Suprapubic skin (tissue), 4 donors: ENCODE measurements at regions not wholly inside any gene's neighbourhood (a gene's known extent, or its start where the extent isn't known, plus 50 kb on each side); places are given as distances from the start of the nearest gene placed in this dataset.

Source experiments
- DNase-seq, 2 donors: peaks; one replicate each; pipeline ENCODE4 v3.0.0-alpha.2; 2019; ENCODE audit warnings: low spot score in 2 of 2
- H3K27ac ChIP-seq: fragments of 200-600 bp; sonication (generic); one replicate; pipeline ENCODE4 v1.5.1; 2019
- H3K27me3 ChIP-seq: fragments of 200-600 bp; sonication (generic); one replicate; pipeline ENCODE4 v1.5.1; 2019
- H3K36me3 ChIP-seq: fragments of 200-600 bp; sonication (generic); one replicate; pipeline ENCODE4 v1.5.1; 2019
- H3K4me1 ChIP-seq: fragments of 200-600 bp; sonication (generic); one replicate; pipeline ENCODE4 v1.5.1; 2019
- H3K4me3 ChIP-seq: fragments of 200-600 bp; sonication (generic); one replicate; pipeline ENCODE4 v1.5.1; 2019; ENCODE audit warnings: mild to moderate bottlenecking
- H3K9me3 ChIP-seq: fragments of 200-600 bp; sonication (generic); one replicate; pipeline ENCODE4 v1.5.1; 2019
- CTCF ChIP-seq, 2 donors: fragments of 200-600 bp in 1 of 2; fragments of 450-650 bp in 1 of 2; sonication (generic) in 1 of 2; IDR thresholded peaks; one replicate each; pipeline ENCODE4 v1.5.1; 2016 to 2019; ENCODE audit warnings: antibody characterized with exemption in 2 of 2, mild to moderate bottlenecking in 1 of 2, moderate library complexity in 1 of 2
- EP300 ChIP-seq: sonication (generic); formaldehyde crosslinking; IDR thresholded peaks from one replicate; pipeline ENCODE4 v1.6.1; 2017; ENCODE audit warnings: antibody characterized with exemption
- POLR2A ChIP-seq, 2 donors: fragments of 450-650 bp; IDR thresholded peaks; one replicate each; pipeline ENCODE4 v1.6.1; 2017; ENCODE audit warnings: antibody characterized with exemption in 2 of 2, mild to moderate bottlenecking in 2 of 2, moderate library complexity in 2 of 2
- POLR2AphosphoS5 ChIP-seq, 3 donors: sonication (generic); formaldehyde crosslinking; IDR thresholded peaks; one replicate each; pipeline ENCODE4 v1.6.1; 2017; ENCODE audit warnings: antibody characterized with exemption in 3 of 3
- WGBS: methylation state at CpG from one replicate; pipeline ENCODE4 v1.1.5; 2018; 5-methylcytosine and 5-hydroxymethylcytosine counted together

DNA sequence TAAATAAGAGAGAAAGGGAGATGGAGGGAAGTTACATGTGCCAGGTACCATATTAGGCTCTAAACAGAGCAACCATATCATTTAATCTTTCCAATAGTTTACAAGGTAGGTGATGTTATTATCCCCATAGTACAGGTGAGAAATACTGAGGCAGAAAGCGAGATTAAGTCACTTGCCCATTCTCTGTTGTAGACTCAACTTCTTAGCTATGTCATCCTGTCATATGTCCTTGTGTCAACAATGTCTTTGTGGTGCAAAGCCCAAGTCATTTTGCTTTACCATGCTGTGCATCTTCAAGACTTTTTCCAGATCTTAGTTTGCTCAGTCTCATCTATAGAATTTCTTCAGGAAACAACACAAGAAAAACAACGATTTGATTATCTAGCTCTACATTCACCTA lies 205.0 kb upstream of the E2F8 start:
- DNase-seq = no peak
- Histone ChIP-seq H3K4me1 (peaks cover 8% of the 10 kb centered on the region), H3K36me3 (no peaks in the 10 kb centered on the region), H3K9me3 (no peaks in the 10 kb centered on the region), H3K4me3 (no peak overlapping the region), H3K27me3 (no peaks in the 10 kb centered on the region), H3K27ac (no peak overlapping the region)
- TF ChIP-seq EP300 = no peak
- no peak for TF ChIP-seq POLR2AphosphoS5 (IDR thresholded peaks at IDR 0.05)
- TF ChIP-seq CTCF (IDR thresholded peaks at IDR 0.05) = no peak
- TF ChIP-seq POLR2A (IDR thresholded peaks at IDR 0.05) = no peak
- 40% methylated on average over 2 of the region's 2 CpGs for WGBS

GRCh38 chr11:19444231-19444630 lies 203.5 kb upstream of the E2F8 start:
- no peaks in the 10 kb centered on the region for H3K27me3 ChIP-seq
- H3K27ac ChIP-seq = no peak overlapping the region
- DNase-seq = no peak
- no peak overlapping the region for H3K4me3 ChIP-seq
- 57% methylated on average over 2 of the region's 2 CpGs for WGBS
- TF ChIP-seq POLR2A (IDR thresholded peaks at IDR 0.05) (no peak), CTCF (IDR thresholded peaks at IDR 0.05) (no peak), POLR2AphosphoS5 (IDR thresholded peaks at IDR 0.05) (no peak), EP300 (no peak)
- no peaks in the 10 kb centered on the region for H3K9me3 ChIP-seq
- H3K36me3 ChIP-seq = no peaks in the 10 kb centered on the region
- H3K4me1 ChIP-seq = peaks cover 8% of the 10 kb centered on the region

DNA sequence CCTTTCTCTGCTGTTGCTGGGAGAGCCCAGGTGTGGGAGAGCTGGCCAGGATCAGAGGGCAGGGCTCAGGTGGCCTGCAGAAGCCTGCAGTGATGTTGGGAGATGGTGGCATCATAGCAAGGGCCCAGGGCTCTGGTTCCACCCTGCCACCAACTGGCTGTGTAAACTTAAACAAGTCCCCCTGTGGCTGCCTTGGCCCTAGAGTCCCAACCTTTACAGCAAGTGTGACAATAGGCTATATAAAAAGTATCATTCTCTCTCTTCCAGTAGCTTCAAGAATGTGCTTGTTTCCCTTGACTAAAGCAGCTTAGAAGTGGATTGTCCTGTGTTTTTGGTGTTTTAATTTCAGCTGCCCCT lies 201.8 kb upstream of the E2F8 start:
- TF ChIP-seq POLR2AphosphoS5 (IDR thresholded peaks at IDR 0.05) (no peak), EP300 (no peak), CTCF (IDR thresholded peaks at IDR 0.05) (no peak), POLR2A (IDR thresholded peaks at IDR 0.05) (no peak)
- DNase-seq = no peak
- no peak overlapping the region for H3K27ac ChIP-seq
- H3K27me3 ChIP-seq = no peaks in the 10 kb centered on the region
- H3K4me3 ChIP-seq = no peak overlapping the region
- H3K4me1 ChIP-seq = peaks cover 8% of the 10 kb centered on the region
- no peaks in the 10 kb centered on the region for H3K9me3 ChIP-seq
- H3K36me3 ChIP-seq = no peaks in the 10 kb centered on the region

DNA sequence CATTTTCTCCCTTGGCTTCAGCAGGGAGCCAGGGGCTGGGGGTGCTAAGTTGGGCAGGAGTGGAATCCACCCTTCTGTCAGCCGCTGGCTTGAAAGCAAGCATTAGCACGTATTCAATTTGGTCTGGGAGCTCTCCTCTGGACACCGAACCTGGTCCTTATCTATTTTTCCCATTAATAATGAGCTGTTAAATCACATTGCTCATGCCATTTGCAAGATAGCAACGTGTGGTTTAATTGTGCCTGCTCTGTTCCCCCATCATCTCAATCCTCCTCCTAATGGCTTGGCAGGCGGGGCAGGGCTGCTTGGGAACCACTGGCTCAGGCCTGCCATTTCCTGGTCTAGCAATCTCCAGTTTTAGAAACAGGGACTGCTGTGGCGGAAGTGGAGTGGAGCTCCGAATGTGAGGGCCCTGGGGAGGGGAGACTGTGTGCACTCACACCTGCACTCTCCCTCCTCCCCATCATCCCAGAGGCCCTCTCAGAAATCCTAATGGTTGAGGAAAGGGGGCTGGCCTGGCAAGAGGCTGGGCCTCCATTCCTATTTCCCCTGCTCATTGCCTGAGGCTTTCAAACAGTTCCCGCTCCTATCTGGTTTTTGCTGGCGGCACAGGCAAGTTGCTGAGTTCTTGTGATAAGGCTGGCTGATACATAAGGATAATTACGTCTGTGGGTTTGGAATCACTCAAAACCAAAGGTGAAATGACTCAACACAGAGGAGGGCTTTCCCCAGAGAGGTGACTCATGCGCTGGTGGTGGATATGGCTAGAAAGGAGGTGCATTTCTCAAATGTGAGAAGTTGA lies 201.2 kb upstream of the E2F8 start:
- no peaks in the 10 kb centered on the region for H3K27me3 ChIP-seq
- no peak overlapping the region for H3K27ac ChIP-seq
- no peak for TF ChIP-seq POLR2A (IDR thresholded peaks at IDR 0.05)
- TF ChIP-seq EP300 = no peak
- no peak for TF ChIP-seq POLR2AphosphoS5 (IDR thresholded peaks at IDR 0.05)
- TF ChIP-seq CTCF (IDR thresholded peaks at IDR 0.05) = no peak
- H3K4me1 ChIP-seq = peaks cover 8% of the 10 kb centered on the region
- H3K4me3 ChIP-seq = no peak overlapping the region
- no peak for DNase-seq
- H3K9me3 ChIP-seq = no peaks in the 10 kb centered on the region
- H3K36me3 ChIP-seq = no peaks in the 10 kb centered on the region
- WGBS = 56% methylated on average over 10 of the region's 11 CpGs

DNA sequence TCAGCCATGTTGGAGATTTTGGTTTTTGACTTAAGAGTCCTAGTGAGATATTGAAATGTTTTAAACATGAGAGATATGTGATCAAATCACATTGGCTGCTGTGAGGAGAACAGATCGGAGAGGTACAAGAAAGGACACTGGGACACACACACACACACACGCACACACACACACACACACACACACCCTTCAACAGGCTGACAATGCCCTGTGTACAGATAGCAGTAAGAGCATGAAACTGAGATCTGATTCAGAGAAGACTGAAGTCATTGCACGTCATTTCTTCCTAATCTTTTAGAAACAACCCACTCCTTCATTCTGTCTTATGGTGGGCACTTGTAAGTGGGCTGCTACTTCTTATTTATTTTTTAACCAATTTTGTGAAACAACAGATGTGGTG lies 200.5 kb upstream of the E2F8 start:
- no peaks in the 10 kb centered on the region for H3K9me3 ChIP-seq
- H3K4me1 ChIP-seq = peaks cover 8% of the 10 kb centered on the region
- H3K27me3 ChIP-seq = no peaks in the 10 kb centered on the region
- no peak for DNase-seq
- H3K4me3 ChIP-seq = no peak overlapping the region
- H3K27ac ChIP-seq = no peak overlapping the region
- no peaks in the 10 kb centered on the region for H3K36me3 ChIP-seq
- WGBS = 95% methylated on average over 3 of the region's 3 CpGs
- TF ChIP-seq POLR2AphosphoS5 (IDR thresholded peaks at IDR 0.05) (no peak), POLR2A (IDR thresholded peaks at IDR 0.05) (no peak), CTCF (IDR thresholded peaks at IDR 0.05) (no peak), EP300 (no peak)
